ENCODE measurements at regions not wholly inside any gene's neighbourhood (a gene's known extent, or its start where the extent isn't known, plus 50 kb on each side); places are given as distances from the start of the nearest gene placed in this dataset.

GRCh38 chr1:68976916-68977610 is 480.2 kb upstream of the DEPDC1 start:
- H3K9ac ChIP-seq (ENCODE audit: insufficient read depth in 1 of 2, low read length in 2 of 2), result no peak overlapping the region
- no peaks in the 10 kb centered on the region for H3K9me3 ChIP-seq (ENCODE audit: control insufficient read depth in 4 of 4, insufficient read depth in 3 of 4, low read length in 3 of 4)
- H3K4me3 ChIP-seq, result no peak overlapping the region
- H3K36me3 ChIP-seq (ENCODE audit: control insufficient read depth in 4 of 4, insufficient read depth in 4 of 4, low read length in 4 of 4), result no peaks in the 10 kb centered on the region
- DNase-seq (no peak), ATAC-seq (ENCODE audit: insufficient read depth, low FRiP score) (no peak)
- WGBS, 2 donors, result 87% methylated on average over 4 of the region's 4 CpGs
- H3K27me3 ChIP-seq (ENCODE audit: control insufficient read depth in 3 of 3, insufficient read depth in 3 of 3, low read length in 2 of 3), result no peaks in the 10 kb centered on the region
- TF ChIP-seq CTCF (IDR thresholded peaks at IDR 0.05; ENCODE audit: control extremely low read depth, extremely low read depth), result no peak
- H3K27ac ChIP-seq (ENCODE audit: low read depth in 1 of 2, low read length in 1 of 2), result no peak overlapping the region
- H3K4me1 ChIP-seq (ENCODE audit: control insufficient read depth in 5 of 5, insufficient read depth in 5 of 5, low read length in 5 of 5), result peaks cover 0 to 3% (median 0%) of the 10 kb centered on the region in 5 donors

GRCh38 chr1:68979891-68980290 is 483.0 kb upstream of the DEPDC1 start:
- Histone ChIP-seq H3K9me3 (ENCODE audit: control insufficient read depth in 4 of 4, insufficient read depth in 3 of 4, low read length in 3 of 4) (no peaks in the 10 kb centered on the region), H3K27ac (ENCODE audit: low read depth in 1 of 2, low read length in 1 of 2) (no peak overlapping the region), H3K27me3 (ENCODE audit: control insufficient read depth in 3 of 3, insufficient read depth in 3 of 3, low read length in 2 of 3) (no peaks in the 10 kb centered on the region), H3K9ac (ENCODE audit: insufficient read depth in 1 of 2, low read length in 2 of 2) (no peak overlapping the region), H3K36me3 (ENCODE audit: control insufficient read depth in 4 of 4, insufficient read depth in 4 of 4, low read length in 4 of 4) (no peaks in the 10 kb centered on the region), H3K4me3 (no peak overlapping the region), H3K4me1 (ENCODE audit: control insufficient read depth in 5 of 5, insufficient read depth in 5 of 5, low read length in 5 of 5) (peaks cover 0 to 3% (median 0%) of the 10 kb centered on the region in 5 donors)
- no peak for DNase-seq
- 89 to 90% methylated on average over 1 of the region's 1 CpG for WGBS, 2 donors
- TF ChIP-seq CTCF (IDR thresholded peaks at IDR 0.05; ENCODE audit: control extremely low read depth, extremely low read depth), result no peak
- ATAC-seq (ENCODE audit: insufficient read depth, low FRiP score), result no peak

- ATAC-seq (ENCODE audit: insufficient read depth, low FRiP score) (no peak), DNase-seq (no peak)
- Histone ChIP-seq H3K4me1 (ENCODE audit: control insufficient read depth in 5 of 5, insufficient read depth in 5 of 5, low read length in 5 of 5) (no peaks in the 10 kb centered on the region), H3K27me3 (ENCODE audit: control insufficient read depth in 3 of 3, insufficient read depth in 3 of 3, low read length in 2 of 3) (no peaks in the 10 kb centered on the region), H3K27ac (ENCODE audit: low read depth in 1 of 2, low read length in 1 of 2) (no peak overlapping the region), H3K9me3 (ENCODE audit: control insufficient read depth in 4 of 4, insufficient read depth in 3 of 4, low read length in 3 of 4) (peaks cover 0 to 2% (median 0%) of the 10 kb centered on the region in 4 donors), H3K36me3 (ENCODE audit: control insufficient read depth in 4 of 4, insufficient read depth in 4 of 4, low read length in 4 of 4) (no peaks in the 10 kb centered on the region), H3K4me3 (no peak overlapping the region), H3K9ac (ENCODE audit: insufficient read depth in 1 of 2, low read length in 2 of 2) (no peak overlapping the region)
- 94 to 97% methylated on average over 2 of the region's 2 CpGs for WGBS, 2 donors
- TF ChIP-seq CTCF (IDR thresholded peaks at IDR 0.05; ENCODE audit: control extremely low read depth, extremely low read depth), result no peak
These were observed 487.4 kb upstream of the DEPDC1 start for GRCh38 chr1:68984289-68984688.

- Histone ChIP-seq H3K9ac (ENCODE audit: insufficient read depth in 1 of 2, low read length in 2 of 2) (no peak overlapping the region), H3K4me1 (ENCODE audit: control insufficient read depth in 5 of 5, insufficient read depth in 5 of 5, low read length in 5 of 5) (no peaks in the 10 kb centered on the region), H3K27ac (ENCODE audit: low read depth in 1 of 2, low read length in 1 of 2) (no peak overlapping the region), H3K4me3 (no peak overlapping the region), H3K36me3 (ENCODE audit: control insufficient read depth in 4 of 4, insufficient read depth in 4 of 4, low read length in 4 of 4) (no peaks in the 10 kb centered on the region), H3K9me3 (ENCODE audit: control insufficient read depth in 4 of 4, insufficient read depth in 3 of 4, low read length in 3 of 4) (no peaks in the 10 kb centered on the region), H3K27me3 (ENCODE audit: control insufficient read depth in 3 of 3, insufficient read depth in 3 of 3, low read length in 2 of 3) (no peaks in the 10 kb centered on the region)
- ATAC-seq (ENCODE audit: insufficient read depth, low FRiP score), result no peak
- WGBS, 2 donors, result 74 to 78% methylated on average over 4 of the region's 4 CpGs
- no peak for TF ChIP-seq CTCF (IDR thresholded peaks at IDR 0.05; ENCODE audit: control extremely low read depth, extremely low read depth)
- DNase-seq, result peak in 1 of 3 donors; percentile 5
These were observed 497.2 kb upstream of the DEPDC1 start for GRCh38 chr1:68994096-68994495.
